H9 (cell line): ENCODE measurements at regions not wholly inside any gene's neighbourhood (a gene's known extent, or its start where the extent isn't known, plus 50 kb on each side); places are given as distances from the start of the nearest gene placed in this dataset.

Source experiments
- DNase-seq: peaks from one replicate; pipeline ENCODE4 v3.0.0-alpha.2; 2017
- H2AFZ ChIP-seq: one replicate; pipeline ENCODE4 v1.6.1; 2013; ENCODE audit warnings: mild to moderate bottlenecking, low read length, control low read depth, moderate library complexity
- H2AK5ac ChIP-seq: 2 replicates; pipeline ENCODE4 v1.6.1; 2013; ENCODE audit warnings: low read length, control low read depth, mixed read lengths; ENCODE audit not compliant: insufficient read length
- H2BK120ac ChIP-seq: one replicate; pipeline ENCODE4 v1.6.1; 2013; ENCODE audit warnings: low read depth, mild to moderate bottlenecking, low read length, control low read depth, inconsistent platforms; ENCODE audit not compliant: poor library complexity, severe bottlenecking
- H2BK12ac ChIP-seq: 2 replicates; pipeline ENCODE4 v1.6.1; 2013; ENCODE audit warnings: low read length, control low read depth, mixed read lengths, low read depth; ENCODE audit not compliant: insufficient read length
- H2BK15ac ChIP-seq: 2 replicates; pipeline ENCODE4 v1.6.1; 2013; ENCODE audit warnings: low read depth, low read length, control low read depth
- H2BK20ac ChIP-seq: one replicate; pipeline ENCODE4 v1.6.1; 2013; ENCODE audit warnings: low read depth, mild to moderate bottlenecking, low read length, control low read depth, inconsistent platforms; ENCODE audit not compliant: poor library complexity, severe bottlenecking
- H2BK5ac ChIP-seq: 2 replicates; pipeline ENCODE4 v1.6.1; 2013; ENCODE audit warnings: low read length, control low read depth, mixed read lengths; ENCODE audit not compliant: insufficient read length
- H3K14ac ChIP-seq: 2 replicates; pipeline ENCODE4 v1.6.1; 2013; ENCODE audit warnings: low read length, control low read depth; ENCODE audit not compliant: insufficient read depth
- H3K18ac ChIP-seq: 2 replicates; pipeline ENCODE4 v1.6.1; 2013; ENCODE audit warnings: low read depth, mild to moderate bottlenecking, mixed read lengths, low read length, control low read depth; ENCODE audit not compliant: insufficient read length
- H3K23ac ChIP-seq: 2 replicates; pipeline ENCODE4 v1.6.1; 2013; ENCODE audit warnings: low read length, control low read depth, mixed read lengths, low read depth; ENCODE audit not compliant: insufficient read length
- H3K23me2 ChIP-seq: 2 replicates; pipeline ENCODE4 v1.6.1; 2013; ENCODE audit warnings: low read depth, mild to moderate bottlenecking, mixed read lengths, low read length, control low read depth; ENCODE audit not compliant: insufficient read length, poor library complexity, severe bottlenecking
- H3K27ac ChIP-seq: 2 replicates; pipeline ENCODE4 v1.5.1; 2013; ENCODE audit warnings: low read length, control low read depth, mixed read lengths, low read depth; ENCODE audit not compliant: insufficient read length
- H3K27me3 ChIP-seq: 2 replicates; pipeline ENCODE4 v1.6.1; 2013; ENCODE audit warnings: low read length, control low read depth, inconsistent platforms; ENCODE audit not compliant: insufficient read depth
- H3K4ac ChIP-seq: 2 replicates; pipeline ENCODE4 v1.6.1; 2013; ENCODE audit warnings: low read depth, mild to moderate bottlenecking, control low read depth, inconsistent platforms, low read length, moderate library complexity
- H3K4me1 ChIP-seq: 2 replicates; pipeline ENCODE4 v1.6.1; 2013; ENCODE audit warnings: low read length, control low read depth, inconsistent platforms; ENCODE audit not compliant: insufficient read depth
- H3K4me2 ChIP-seq: 2 replicates; pipeline ENCODE4 v1.6.1; 2013; ENCODE audit warnings: low read length, control low read depth, mixed read lengths; ENCODE audit not compliant: insufficient read length, insufficient read depth
- H3K56ac ChIP-seq: 2 replicates; pipeline ENCODE4 v1.6.1; 2013; ENCODE audit warnings: low read depth, mild to moderate bottlenecking, mixed read lengths, low read length, control low read depth; ENCODE audit not compliant: insufficient read length
- H3K79me1 ChIP-seq: 2 replicates; pipeline ENCODE4 v1.6.1; 2013; ENCODE audit warnings: low read depth, mild to moderate bottlenecking, moderate library complexity, low read length, control low read depth, inconsistent platforms; ENCODE audit not compliant: insufficient read depth, poor library complexity, severe bottlenecking
- H3K79me2 ChIP-seq: 2 replicates; pipeline ENCODE4 v1.6.1; 2013; ENCODE audit warnings: low read length, control low read depth, inconsistent platforms; ENCODE audit not compliant: insufficient read depth
- H3K9ac ChIP-seq: 2 replicates; pipeline ENCODE4 v1.6.1; 2013; ENCODE audit warnings: low read length, control low read depth, mixed read lengths; ENCODE audit not compliant: insufficient read length; ENCODE audit errors: extremely low read depth
- H3K9me3 ChIP-seq: one replicate; pipeline ENCODE4 v1.6.1; 2013; ENCODE audit warnings: low read depth, low read length, inconsistent platforms; ENCODE audit not compliant: control insufficient read depth
- H3T11ph ChIP-seq: one replicate; pipeline ENCODE4 v1.6.1; 2013; ENCODE audit warnings: mild to moderate bottlenecking, low read length, control low read depth, inconsistent platforms
- H4K20me1 ChIP-seq: one replicate; pipeline ENCODE4 v1.6.1; 2013; ENCODE audit not compliant: control insufficient read depth, insufficient read length, insufficient read depth
- H4K5ac ChIP-seq: 2 replicates; pipeline ENCODE4 v1.6.1; 2013; ENCODE audit warnings: low read depth, mild to moderate bottlenecking, mixed read lengths, low read length, control low read depth; ENCODE audit not compliant: insufficient read length
- H4K8ac ChIP-seq: replicated peaks from 2 replicates; pipeline ENCODE4 v1.6.1; 2013; ENCODE audit warnings: low read length, control low read depth, mixed read lengths, low read depth; ENCODE audit not compliant: insufficient read length
- H4K91ac ChIP-seq: 2 replicates; pipeline ENCODE4 v1.6.1; 2013; ENCODE audit warnings: low read depth, mild to moderate bottlenecking, moderate library complexity, mixed read lengths, low read length, control low read depth; ENCODE audit not compliant: insufficient read length
- H3K27ac Mint-ChIP-seq, 3 experiments: 2 replicates in 2 of 3; 3 replicates in 1 of 3; pipeline ENCODE4 v1.8.0; 2020 to 2021; ENCODE audit warnings: mixed read lengths in 3 of 3, mild to moderate bottlenecking in 1 of 3, moderate library complexity in 1 of 3
- H3K27me3 Mint-ChIP-seq: 2 replicates; pipeline ENCODE4 v1.8.0; 2021; ENCODE audit warnings: low read depth, mild to moderate bottlenecking, moderate library complexity, mixed read lengths
- H3K36me3 Mint-ChIP-seq, 3 experiments: 2 replicates in 2 of 3; 3 replicates in 1 of 3; pipeline ENCODE4 v1.8.0; 2020 to 2021; ENCODE audit warnings: low read depth in 3 of 3, mixed read lengths in 3 of 3; ENCODE audit not compliant: insufficient read depth in 1 of 3
- H3K4me1 Mint-ChIP-seq, 2 experiments: 2 replicates each; pipeline ENCODE4 v1.8.0; 2020; ENCODE audit warnings: mixed read lengths in 2 of 2
- H3K4me3 Mint-ChIP-seq, 2 experiments: 2 replicates in 1 of 2; 3 replicates in 1 of 2; pipeline ENCODE4 v1.8.0; 2020 to 2021; ENCODE audit warnings: mild to moderate bottlenecking in 2 of 2, mixed read lengths in 2 of 2, moderate library complexity in 1 of 2
- H3K9me3 Mint-ChIP-seq, 2 experiments: 2 replicates in 1 of 2; 3 replicates in 1 of 2; pipeline ENCODE4 v1.8.0; 2020; ENCODE audit warnings: mild to moderate bottlenecking in 2 of 2, mixed read lengths in 2 of 2, moderate library complexity in 1 of 2
- WGBS: extraction: QIAGEN DNeasy Blood & Tissue Kit; methylation state at CpG from one replicate; pipeline ENCODE4 v1.1.7; 2013; ENCODE audit warnings: missing lambda C conversion rate, low lambda C conversion rate, mixed read lengths; ENCODE audit not compliant: insufficient read length; ENCODE audit errors: extremely low coverage; 5-methylcytosine and 5-hydroxymethylcytosine counted together
- TF ChIP-seq, protein P1 (sequence below): fragments of 200-600 bp; sonication (generic); conservative IDR thresholded peaks from 3 replicates; pipeline ENCODE4 v1.8.0; 2021; ENCODE audit warnings: antibody characterized with exemption, mild to moderate bottlenecking

DNA sequence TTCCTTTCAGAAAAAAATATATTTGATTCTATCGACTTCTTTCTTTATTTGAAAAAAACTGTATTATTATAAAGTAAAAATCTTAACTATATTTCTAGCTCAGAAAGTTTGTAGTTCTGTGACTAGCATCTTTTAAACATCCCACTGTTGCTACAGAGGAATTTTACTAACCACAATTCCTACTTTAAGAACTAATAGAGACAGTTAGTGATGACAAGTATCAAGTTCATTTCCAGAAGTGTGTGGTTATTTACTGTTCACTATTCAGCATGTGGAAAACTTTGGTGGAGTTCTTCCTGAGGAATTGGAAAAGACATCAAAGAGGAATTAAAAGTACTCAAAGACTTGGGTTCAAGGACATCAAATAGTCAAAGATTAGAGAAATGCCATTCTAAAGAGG, 524.1 kb upstream of the CBLB start:
- Histone ChIP-seq H3K4me2 (no peak overlapping the region), H4K8ac (no peak overlapping the region), H3K4ac (no peak overlapping the region), H3K9me3 (no peaks in the 10 kb centered on the region), H3K23me2 (no peaks in the 10 kb centered on the region), H4K5ac (no peak overlapping the region), H3K9ac (no peak overlapping the region), H3T11ph (no peak overlapping the region), H2BK5ac (no peak overlapping the region), H3K27ac (no peak overlapping the region), H3K56ac (no peak overlapping the region), H2AK5ac (no peak overlapping the region), H2AFZ (no peak overlapping the region), H4K20me1 (no peaks in the 10 kb centered on the region), H2BK20ac (no peak overlapping the region), H2BK15ac (no peak overlapping the region), H3K23ac (no peak overlapping the region), H2BK12ac (no peak overlapping the region), H3K79me1 (no peaks in the 10 kb centered on the region), H2BK120ac (no peak overlapping the region), H3K27me3 (no peaks in the 10 kb centered on the region), H3K18ac (no peak overlapping the region), H3K14ac (no peak overlapping the region), H3K79me2 (no peaks in the 10 kb centered on the region), H4K91ac (no peak overlapping the region), H3K4me1 (no peaks in the 10 kb centered on the region; the same call in 1 of the 2 replicates)
- Mint-ChIP-seq H3K4me1 (peaks cover 20 to 31% of the 10 kb centered on the region in 2 experiments), H3K36me3 (no peaks in the 10 kb centered on the region; a peak in 2 of 7 replicates), H3K27ac (no peak overlapping the region), H3K27me3 (no peaks in the 10 kb centered on the region), H3K4me3 (no peak overlapping the region), H3K9me3 (no peaks in the 10 kb centered on the region)
- DNase-seq, result no peak
- no CpG with 5 or more reads among the region's 1 CpG for WGBS
- TF ChIP-seq, protein P1, sequence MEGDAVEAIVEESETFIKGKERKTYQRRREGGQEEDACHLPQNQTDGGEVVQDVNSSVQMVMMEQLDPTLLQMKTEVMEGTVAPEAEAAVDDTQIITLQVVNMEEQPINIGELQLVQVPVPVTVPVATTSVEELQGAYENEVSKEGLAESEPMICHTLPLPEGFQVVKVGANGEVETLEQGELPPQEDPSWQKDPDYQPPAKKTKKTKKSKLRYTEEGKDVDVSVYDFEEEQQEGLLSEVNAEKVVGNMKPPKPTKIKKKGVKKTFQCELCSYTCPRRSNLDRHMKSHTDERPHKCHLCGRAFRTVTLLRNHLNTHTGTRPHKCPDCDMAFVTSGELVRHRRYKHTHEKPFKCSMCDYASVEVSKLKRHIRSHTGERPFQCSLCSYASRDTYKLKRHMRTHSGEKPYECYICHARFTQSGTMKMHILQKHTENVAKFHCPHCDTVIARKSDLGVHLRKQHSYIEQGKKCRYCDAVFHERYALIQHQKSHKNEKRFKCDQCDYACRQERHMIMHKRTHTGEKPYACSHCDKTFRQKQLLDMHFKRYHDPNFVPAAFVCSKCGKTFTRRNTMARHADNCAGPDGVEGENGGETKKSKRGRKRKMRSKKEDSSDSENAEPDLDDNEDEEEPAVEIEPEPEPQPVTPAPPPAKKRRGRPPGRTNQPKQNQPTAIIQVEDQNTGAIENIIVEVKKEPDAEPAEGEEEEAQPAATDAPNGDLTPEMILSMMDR, result no peak
